Activated naive CD8-positive, alpha-beta T cell treated with anti-CD3 and anti-CD28 coated beads for 36 hours (primary cell): ENCODE measurements at regions not wholly inside any gene's neighbourhood (a gene's known extent, or its start where the extent isn't known, plus 50 kb on each side); places are given as distances from the start of the nearest gene placed in this dataset.
"Not testable (repeated sequence)": the region's sequence is repeated elsewhere in the genome, so short reads cannot be mapped to it uniquely, and the experiment has no call there.

Experiments
- DNase-seq: peaks from one replicate; pipeline ENCODE4 v3.0.0; 2021
- H3K27ac Mint-ChIP-seq: one replicate; pipeline ENCODE4 v1.8.0; 2022; ENCODE audit warnings: mild to moderate bottlenecking, moderate library complexity, mixed read lengths
- H3K27me3 Mint-ChIP-seq: one replicate; pipeline ENCODE4 v1.8.0; 2022; ENCODE audit warnings: mild to moderate bottlenecking, mixed read lengths
- H3K36me3 Mint-ChIP-seq: one replicate; pipeline ENCODE4 v1.8.0; 2021; ENCODE audit warnings: mild to moderate bottlenecking, mixed read lengths
- H3K4me1 Mint-ChIP-seq: one replicate; pipeline ENCODE4 v1.8.0; 2021; ENCODE audit warnings: mixed read lengths
- H3K4me3 Mint-ChIP-seq: one replicate; pipeline ENCODE4 v1.8.0; 2022; ENCODE audit warnings: mild to moderate bottlenecking, moderate library complexity, mixed read lengths
- H3K9me3 Mint-ChIP-seq: one replicate; pipeline ENCODE4 v1.8.0; 2022; ENCODE audit warnings: mixed read lengths

- H3K27ac Mint-ChIP-seq = no peak overlapping the region
- peaks cover 5% of the 10 kb centered on the region for H3K9me3 Mint-ChIP-seq
Observed at GRCh38 chrX:26557691-26558321, 341.8 kb downstream of the MAGEB5 start.

DNA sequence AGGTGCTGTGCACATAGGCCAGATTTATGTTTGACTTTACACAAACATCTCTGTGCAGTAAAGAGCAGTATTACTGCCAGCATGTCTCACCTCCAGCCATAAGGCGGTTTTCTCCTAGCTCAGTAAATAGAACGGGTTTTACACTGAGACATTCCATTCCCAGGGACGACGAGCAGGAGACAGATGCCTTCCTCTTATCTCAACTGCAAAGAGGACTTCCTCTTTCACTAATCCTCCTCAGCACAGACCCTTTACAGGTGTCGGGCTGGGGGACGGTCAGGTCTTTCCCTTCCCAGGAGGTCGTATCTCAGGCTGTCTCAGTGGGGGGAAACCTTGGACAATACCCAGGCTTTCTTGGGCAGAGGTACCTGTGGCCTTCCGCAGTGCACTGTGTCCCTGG lies 309.8 kb downstream of the MAGEB5 start:
- H3K9me3 Mint-ChIP-seq, H3K27ac Mint-ChIP-seq, H3K36me3 Mint-ChIP-seq: not testable (repeated sequence)

More at GRCh38 chrX:26557691-26558321, 341.8 kb downstream of the MAGEB5 start:
- no peaks in the 10 kb centered on the region for H3K36me3 Mint-ChIP-seq
- H3K4me3 Mint-ChIP-seq = no peak overlapping the region
- H3K27me3 Mint-ChIP-seq = no peaks in the 10 kb centered on the region
- no peak for DNase-seq
- H3K4me1 Mint-ChIP-seq = no peaks in the 10 kb centered on the region

GRCh38 chrX:26522501-26522900 lies 306.5 kb downstream of the MAGEB5 start:
- Mint-ChIP-seq H3K9me3 (peaks cover 4% of the 10 kb centered on the region), H3K27ac (no peak overlapping the region), H3K36me3 (no peaks in the 10 kb centered on the region), H3K4me3 (no peak overlapping the region), H3K4me1 (no peaks in the 10 kb centered on the region), H3K27me3 (no peaks in the 10 kb centered on the region)
- DNase-seq = no peak

More for the DNA sequence above, 309.8 kb downstream of the MAGEB5 start:
- DNase-seq, H3K4me3 Mint-ChIP-seq, H3K27me3 Mint-ChIP-seq, H3K4me1 Mint-ChIP-seq: not testable (repeated sequence)

- Mint-ChIP-seq H3K4me1 (no peaks in the 10 kb centered on the region), H3K36me3 (no peaks in the 10 kb centered on the region), H3K27me3 (no peaks in the 10 kb centered on the region)
Observed at GRCh38 chrX:26511589-26512363, 295.8 kb downstream of the MAGEB5 start.

DNA sequence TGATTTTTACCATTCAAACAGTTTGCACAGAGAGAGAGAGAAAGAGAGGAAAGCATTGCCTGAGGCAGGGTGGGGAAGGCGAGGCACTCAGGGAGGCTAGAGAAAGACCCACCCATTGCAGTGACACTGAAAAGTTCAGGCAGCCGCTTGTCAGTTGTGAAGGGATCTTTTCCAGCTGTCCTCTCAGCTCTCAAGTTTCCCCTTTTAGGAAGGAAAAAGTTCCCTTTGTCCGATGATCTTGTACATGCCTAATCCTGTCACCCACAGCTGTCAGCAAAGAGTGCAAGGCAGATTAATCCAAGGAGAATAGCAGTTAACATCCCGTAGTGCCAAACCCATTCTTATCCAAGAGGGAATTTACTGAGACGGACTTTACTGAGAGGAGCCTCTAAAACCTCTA lies 255.0 kb downstream of the MAGEB5 start:
- no peaks in the 10 kb centered on the region for H3K4me1 Mint-ChIP-seq
- H3K27me3 Mint-ChIP-seq = no peaks in the 10 kb centered on the region
- DNase-seq = no peak
- H3K27ac Mint-ChIP-seq = no peak overlapping the region
- H3K36me3 Mint-ChIP-seq = no peaks in the 10 kb centered on the region
- H3K9me3 Mint-ChIP-seq = peaks cover 2% of the 10 kb centered on the region
- no peak overlapping the region for H3K4me3 Mint-ChIP-seq

More at GRCh38 chrX:26511589-26512363, 295.8 kb downstream of the MAGEB5 start:
- no peak overlapping the region for H3K27ac Mint-ChIP-seq
- DNase-seq = no peak
- no peaks in the 10 kb centered on the region for H3K9me3 Mint-ChIP-seq
- H3K4me3 Mint-ChIP-seq = no peak overlapping the region

- no peak for DNase-seq
- Mint-ChIP-seq H3K9me3 (no peaks in the 10 kb centered on the region), H3K4me1 (no peaks in the 10 kb centered on the region), H3K27ac (no peak overlapping the region), H3K36me3 (no peaks in the 10 kb centered on the region), H3K27me3 (no peaks in the 10 kb centered on the region), H3K4me3 (no peak overlapping the region)
Observed at GRCh38 chrX:26466387-26466786, 250.4 kb downstream of the MAGEB5 start.

GRCh38 chrX:26445288-26445687 lies 229.3 kb downstream of the MAGEB5 start:
- Mint-ChIP-seq H3K27me3 (no peaks in the 10 kb centered on the region), H3K9me3 (no peaks in the 10 kb centered on the region), H3K4me3 (no peak overlapping the region), H3K4me1 (no peaks in the 10 kb centered on the region), H3K36me3 (no peaks in the 10 kb centered on the region), H3K27ac (no peak overlapping the region)
- DNase-seq = no peak

GRCh38 chrX:26444417-26444816 lies 228.4 kb downstream of the MAGEB5 start:
- H3K36me3 Mint-ChIP-seq, H3K9me3 Mint-ChIP-seq, H3K4me1 Mint-ChIP-seq, H3K27me3 Mint-ChIP-seq, H3K4me3 Mint-ChIP-seq, H3K27ac Mint-ChIP-seq, DNase-seq: not testable (repeated sequence)

DNA sequence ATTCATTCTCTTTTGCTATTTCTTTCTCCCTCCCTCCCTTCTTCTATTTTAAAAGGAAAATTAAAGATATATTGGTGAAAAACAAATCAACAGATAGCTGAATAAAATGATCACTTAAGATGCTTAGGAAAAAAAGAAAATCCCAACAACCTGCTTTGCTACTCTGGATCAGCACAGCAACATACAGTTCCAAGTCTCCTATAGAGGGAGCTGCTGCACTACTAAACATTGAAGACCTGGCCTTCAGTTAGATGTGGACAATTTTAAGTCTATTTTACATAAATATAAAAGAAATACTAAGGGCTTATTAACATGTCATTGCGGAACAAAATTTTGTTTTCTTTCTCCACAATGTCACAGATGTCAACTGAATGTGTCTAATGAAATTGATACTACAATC lies 226.4 kb downstream of the MAGEB5 start:
- Mint-ChIP-seq H3K9me3 (no peaks in the 10 kb centered on the region), H3K27me3 (no peaks in the 10 kb centered on the region)
- no peak for DNase-seq

DNA sequence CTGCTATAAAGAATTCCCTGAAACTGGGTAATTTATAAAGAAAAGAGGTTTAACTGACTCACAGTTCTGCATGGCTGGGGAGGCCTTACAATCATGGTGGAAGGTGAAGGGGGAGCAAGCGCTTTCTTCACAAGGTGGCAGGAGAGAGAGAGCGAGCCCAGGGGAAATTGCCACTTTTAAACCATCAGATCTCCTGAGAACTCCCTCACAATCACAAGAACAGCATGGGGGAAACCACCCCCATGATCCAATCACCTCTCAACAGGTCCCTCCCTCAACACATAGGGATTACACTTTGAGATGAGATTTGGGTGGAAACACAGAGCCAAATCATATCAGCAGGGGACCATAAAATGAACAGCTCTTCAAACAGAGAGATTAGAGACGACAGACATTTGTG lies 198.6 kb downstream of the MAGEB5 start:
- H3K27ac Mint-ChIP-seq = no peak overlapping the region
- no peaks in the 10 kb centered on the region for H3K36me3 Mint-ChIP-seq
- peaks cover 4% of the 10 kb centered on the region for H3K9me3 Mint-ChIP-seq
- no peaks in the 10 kb centered on the region for H3K27me3 Mint-ChIP-seq
- H3K4me1 Mint-ChIP-seq = no peaks in the 10 kb centered on the region
- no peak for DNase-seq
- no peak overlapping the region for H3K4me3 Mint-ChIP-seq

More for the DNA sequence above, 226.4 kb downstream of the MAGEB5 start:
- Mint-ChIP-seq H3K4me1 (no peaks in the 10 kb centered on the region), H3K36me3 (no peaks in the 10 kb centered on the region), H3K27ac (no peak overlapping the region), H3K4me3 (no peak overlapping the region)

- Mint-ChIP-seq H3K36me3 (no peaks in the 10 kb centered on the region), H3K27ac (no peak overlapping the region), H3K9me3 (no peaks in the 10 kb centered on the region), H3K27me3 (no peaks in the 10 kb centered on the region), H3K4me3 (no peak overlapping the region), H3K4me1 (no peaks in the 10 kb centered on the region)
- no peak for DNase-seq
Observed at GRCh38 chrX:26411045-26411444, 195.1 kb downstream of the MAGEB5 start.

DNA sequence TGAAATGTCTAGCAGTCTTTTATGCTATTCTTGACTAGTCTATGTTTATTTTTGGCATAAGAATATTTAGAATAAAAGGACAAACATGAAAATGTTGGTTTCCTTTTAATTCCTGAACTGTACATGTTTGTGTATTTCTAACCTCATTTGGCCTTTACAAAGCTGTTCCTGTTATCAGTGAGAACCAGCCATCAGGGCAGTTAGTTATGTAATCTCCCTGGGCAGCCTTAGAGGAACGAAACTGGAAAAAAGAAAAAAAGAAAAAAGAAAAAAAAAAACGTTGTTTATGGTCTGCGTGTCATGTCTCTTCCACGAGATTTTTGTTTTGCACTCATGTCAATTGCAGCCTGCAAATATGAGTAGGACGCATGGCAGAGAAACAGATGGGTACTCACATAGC lies 193.7 kb downstream of the MAGEB5 start:
- no peaks in the 10 kb centered on the region for H3K4me1 Mint-ChIP-seq
- DNase-seq = no peak
- H3K27ac Mint-ChIP-seq = no peak overlapping the region
- H3K36me3 Mint-ChIP-seq = no peaks in the 10 kb centered on the region
- H3K4me3 Mint-ChIP-seq = no peak overlapping the region
- no peaks in the 10 kb centered on the region for H3K9me3 Mint-ChIP-seq
- no peaks in the 10 kb centered on the region for H3K27me3 Mint-ChIP-seq

DNA sequence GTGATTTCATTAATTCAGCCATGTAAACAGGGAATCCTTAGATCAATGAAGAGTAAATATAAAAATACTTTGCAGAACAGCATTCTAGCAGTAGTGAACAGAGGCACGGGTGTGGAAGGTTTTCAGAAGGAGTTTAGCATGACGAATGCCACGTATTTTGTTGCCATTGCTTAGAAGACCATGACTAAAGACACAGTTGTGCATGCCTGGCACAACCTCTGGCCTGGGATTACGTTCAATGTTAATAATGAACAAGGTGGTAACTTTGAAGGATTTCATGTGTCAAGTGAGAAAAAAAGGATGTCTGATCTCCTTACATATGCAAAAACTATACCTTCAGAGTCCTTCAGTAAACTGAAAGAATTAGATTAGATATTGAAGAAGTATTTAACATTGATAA lies 171.9 kb downstream of the MAGEB5 start:
- H3K9me3 Mint-ChIP-seq = no peaks in the 10 kb centered on the region
- no peaks in the 10 kb centered on the region for H3K36me3 Mint-ChIP-seq
- H3K4me3 Mint-ChIP-seq = no peak overlapping the region
- H3K27ac Mint-ChIP-seq = no peak overlapping the region
- H3K27me3 Mint-ChIP-seq = no peaks in the 10 kb centered on the region
- H3K4me1 Mint-ChIP-seq = no peaks in the 10 kb centered on the region
- DNase-seq = no peak

DNA sequence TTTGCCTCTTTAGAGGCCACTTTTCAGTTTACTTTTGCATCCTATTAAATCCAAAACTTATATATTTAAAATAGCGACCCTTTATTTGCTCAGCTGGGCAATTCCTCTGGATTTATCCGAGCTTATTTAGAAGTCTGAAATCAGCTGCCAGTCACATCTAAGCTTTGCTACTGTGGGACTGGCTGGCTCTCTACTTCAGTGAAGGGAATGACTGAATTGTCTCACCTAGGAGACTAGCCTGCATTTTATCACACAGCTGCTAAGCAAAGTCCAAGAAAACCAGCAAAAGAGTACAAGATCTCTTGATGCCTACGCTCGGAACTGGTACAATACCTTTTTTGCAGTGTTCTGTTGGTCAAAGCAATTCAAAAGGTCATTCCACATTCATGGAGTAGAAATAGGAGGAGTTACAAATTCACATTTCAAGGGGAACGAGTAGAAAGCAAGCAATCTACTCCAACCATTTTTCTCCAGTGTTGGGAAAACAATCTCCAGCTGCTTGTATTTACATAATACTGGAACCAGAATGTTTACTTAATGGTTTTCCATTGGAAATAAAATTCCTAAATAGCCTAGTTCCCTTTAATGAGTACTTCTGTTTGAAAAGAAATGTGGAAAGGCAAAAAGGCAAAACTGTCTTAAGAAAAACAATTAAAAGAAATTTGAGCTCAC lies 160.2 kb downstream of the MAGEB5 start:
- Mint-ChIP-seq H3K36me3 (no peaks in the 10 kb centered on the region), H3K27ac (no peak overlapping the region)

DNA sequence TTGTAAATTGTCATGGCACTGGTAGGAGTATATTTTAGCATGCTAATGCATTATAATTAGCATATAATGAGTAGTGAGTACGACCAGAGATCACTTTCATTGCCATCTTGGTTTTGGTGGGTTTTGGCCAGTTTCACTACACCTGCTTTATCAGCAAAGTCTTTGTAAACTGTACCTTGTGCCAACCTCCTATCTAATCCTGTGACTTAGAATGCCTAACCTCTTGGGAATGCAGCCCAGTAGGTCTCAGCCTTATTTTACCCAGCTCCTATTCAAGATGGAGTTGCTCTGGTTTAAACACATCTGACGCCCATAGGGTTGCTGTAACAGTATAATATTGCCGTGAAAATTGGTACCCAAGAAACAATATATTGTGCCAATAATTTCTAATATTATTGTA lies 159.4 kb downstream of the MAGEB5 start:
- Mint-ChIP-seq H3K27ac (no peak overlapping the region), H3K4me3 (no peak overlapping the region), H3K36me3 (no peaks in the 10 kb centered on the region), H3K4me1 (no peaks in the 10 kb centered on the region), H3K9me3 (no peaks in the 10 kb centered on the region), H3K27me3 (no peaks in the 10 kb centered on the region)
- no peak for DNase-seq

More for the DNA sequence above, 160.2 kb downstream of the MAGEB5 start:
- H3K9me3 Mint-ChIP-seq = no peaks in the 10 kb centered on the region
- no peak overlapping the region for H3K4me3 Mint-ChIP-seq
- no peak for DNase-seq
- no peaks in the 10 kb centered on the region for H3K27me3 Mint-ChIP-seq
- no peaks in the 10 kb centered on the region for H3K4me1 Mint-ChIP-seq
